ENCODE measurements at regions not wholly inside any gene's neighbourhood (a gene's known extent, or its start where the extent isn't known, plus 50 kb on each side); places are given as distances from the start of the nearest gene placed in this dataset.

DNA sequence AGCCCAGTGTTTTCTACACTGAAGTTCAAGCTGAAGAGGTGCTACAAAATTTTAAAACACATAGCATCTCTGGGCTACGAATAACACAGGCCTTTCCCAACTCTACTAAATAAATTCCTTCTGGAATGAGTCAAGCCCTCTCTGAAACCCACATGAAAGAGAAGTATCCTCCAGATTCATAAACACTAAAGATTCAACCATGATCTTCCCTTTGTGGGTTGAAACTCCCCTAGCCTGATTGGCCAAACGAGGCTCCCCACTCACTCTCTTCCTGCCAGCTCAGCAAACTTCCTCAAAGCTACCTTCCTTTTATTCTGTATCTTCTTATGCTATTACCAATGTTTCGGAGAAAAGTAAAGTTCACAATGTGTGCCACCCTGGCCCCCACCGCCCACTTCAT lies 95.4 kb downstream of the NKX6-1 start:
- H3K23ac ChIP-seq (ENCODE audit: low read depth, low read length) = no peak overlapping the region
- in situ Hi-C loops (cut with MboI; ENCODE audit: low sequenced_read_pairs) (no loop called here), dilution Hi-C loops (cut with HindIII; ENCODE audit: low sequenced_read_pairs, unreplicated experiment) (no loop called here), intact Hi-C loops (cut with micrococcal nuclease) (no loop called here)
- H3K79me1 ChIP-seq (ENCODE audit: low read depth in 1 of 2, low read length in 2 of 2) = no peaks in the 10 kb centered on the region
- POLR2A ChIA-PET (ENCODE audit: unreplicated experiment) = no interaction called here
- DNase-seq (no peak), ATAC-seq (ENCODE audit: low read depth) (no peak)
- no peaks in the 10 kb centered on the region for H3K9me3 ChIP-seq (ENCODE audit: control insufficient read depth, insufficient read depth, low read length)
- H3K36me3 ChIP-seq (ENCODE audit: control insufficient read depth, insufficient read depth, low read length) = no peaks in the 10 kb centered on the region
- no TSS peak for BruUV-seq (replicated peaks)
- no peak overlapping the region for H2AK5ac ChIP-seq (ENCODE audit: low read depth, low read length)
- H3K14ac ChIP-seq (replicated peaks; ENCODE audit: low read depth, low read length) = no peak overlapping the region
- no peak overlapping the region for H3K18ac ChIP-seq (ENCODE audit: low read depth, low read length)
- no CpG with 5 or more reads among the region's 4 CpGs for WGBS, 2 experiments (ENCODE audit: extremely low coverage in 2 of 2, insufficient read length in 1 of 2)
- TF ChIP-seq BHLHE40 (IDR thresholded peaks at IDR 0.05; ENCODE audit: low read depth, low read length) = no peak
- no peak for TF ChIP-seq CTCF (conservative IDR thresholded peaks at IDR 0.05; ENCODE audit: low read depth, low read length)
- 0 out of 2 replicates have a peak, but pooled peaks have one; percentile 5 for TF ChIP-seq MAFK (IDR thresholded peaks at IDR 0.05; ENCODE audit: low read depth, low read length)
- no peak overlapping the region for H2AK9ac ChIP-seq (replicated peaks; ENCODE audit: low read depth, low read length, poor library complexity)
- CTCF ChIA-PET = no interaction called here
- H4K20me1 ChIP-seq (ENCODE audit: insufficient read depth, low read length) = no peaks in the 10 kb centered on the region
- H2BK120ac ChIP-seq (ENCODE audit: low read depth, low read length) = no peak overlapping the region
- no peaks in the 10 kb centered on the region for H3K4me1 ChIP-seq (ENCODE audit: control insufficient read depth, insufficient read depth, low read length)
- no peak overlapping the region for H3K4me3 ChIP-seq (ENCODE audit: insufficient read depth, low read depth, low read length)
- no peak overlapping the region for H3K56ac ChIP-seq (ENCODE audit: extremely low read depth, insufficient read depth, low read length)
- H4K91ac ChIP-seq (ENCODE audit: insufficient read depth, low read depth, low read length) = no peak overlapping the region
- H3K4ac ChIP-seq (ENCODE audit: low read depth, low read length) = no peak overlapping the region
- H4K8ac ChIP-seq (ENCODE audit: low read depth in 2 of 2, low read length in 2 of 2) = no peak overlapping the region
- H3K27me3 ChIP-seq (ENCODE audit: control insufficient read depth, insufficient read depth, low read length) = no peaks in the 10 kb centered on the region
- no peak overlapping the region for H4K5ac ChIP-seq (ENCODE audit: low read depth, low read length)
- H2AFZ ChIP-seq (replicated peaks; ENCODE audit: low read length, poor library complexity) = no peak overlapping the region
- no peak overlapping the region for H3K27ac ChIP-seq (ENCODE audit: insufficient read depth, low read length)
- H2BK5ac ChIP-seq (ENCODE audit: low read depth, low read length, poor library complexity, severe bottlenecking) = no peak overlapping the region
- H2BK15ac ChIP-seq (ENCODE audit: low read depth, low read length) = no peak overlapping the region
- no peaks in the 10 kb centered on the region for H3K9me1 ChIP-seq (ENCODE audit: insufficient read depth, low read length)
- H3K4me2 ChIP-seq (ENCODE audit: low read depth, low read length) = no peak overlapping the region
- no peak overlapping the region for H2BK20ac ChIP-seq (ENCODE audit: low read depth, low read length)
- H3K9ac ChIP-seq (ENCODE audit: low read depth, low read length) = no peak overlapping the region

Measured in IMR-90 (cell line).